ENCODE measurements at regions not wholly inside any gene's neighbourhood (a gene's known extent, or its start where the extent isn't known, plus 50 kb on each side); places are given as distances from the start of the nearest gene placed in this dataset.

GRCh38 chr5:106420102-106420501 is 1250.6 kb downstream of the EFNA5 start:
- H3K4me3 ChIP-seq (ENCODE audit: low read length), result no peak overlapping the region
- no peaks in the 10 kb centered on the region for H3K79me2 ChIP-seq (ENCODE audit: control insufficient read depth, insufficient read depth, low read length)
- H3K4me1 ChIP-seq (ENCODE audit: control insufficient read depth, low read depth, low read length), result no peaks in the 10 kb centered on the region
- no peak overlapping the region for H2AK5ac ChIP-seq (ENCODE audit: low read length)
- H3K79me1 ChIP-seq (ENCODE audit: low read length), result no peaks in the 10 kb centered on the region
- H2BK120ac ChIP-seq (ENCODE audit: low read depth, low read length), result no peak overlapping the region
- no peak overlapping the region for H3K4me2 ChIP-seq (ENCODE audit: low read length)
- H2BK5ac ChIP-seq (ENCODE audit: low read length), result no peak overlapping the region
- 100% methylated on average over 3 of the region's 4 CpGs for WGBS (ENCODE audit: extremely low coverage, insufficient coverage, low lambda C conversion rate)
- no peak overlapping the region for H2BK15ac ChIP-seq (replicated peaks; ENCODE audit: low read depth)
- no peak overlapping the region for H3K27ac ChIP-seq (ENCODE audit: low read depth, low read length)
- H3K27me3 ChIP-seq (ENCODE audit: insufficient read depth, low read length, poor library complexity), result no peaks in the 10 kb centered on the region
- no peak overlapping the region for H3K56ac ChIP-seq (ENCODE audit: low read length)
- H4K5ac ChIP-seq (ENCODE audit: low read length), result no peak overlapping the region
- H3K9ac ChIP-seq (ENCODE audit: low read length), result no peak overlapping the region
- no peaks in the 10 kb centered on the region for H3K36me3 ChIP-seq (ENCODE audit: control insufficient read depth, insufficient read depth, low read length)
- no peak overlapping the region for H3K4ac ChIP-seq (ENCODE audit: low read depth, low read length)
- no peak overlapping the region for H3K18ac ChIP-seq (ENCODE audit: low read length)
- H3K23ac ChIP-seq (ENCODE audit: low read length), result no peak overlapping the region
- H4K8ac ChIP-seq (ENCODE audit: low read depth, low read length), result no peak overlapping the region
- DNase-seq, result no peak

- no CpG with 5 or more reads among the region's 2 CpGs for WGBS (ENCODE audit: extremely low coverage, insufficient coverage, low lambda C conversion rate)
- H2BK15ac ChIP-seq (replicated peaks; ENCODE audit: low read depth), result no peak overlapping the region
- no peaks in the 10 kb centered on the region for H3K27me3 ChIP-seq (ENCODE audit: insufficient read depth, low read length, poor library complexity)
- no peak overlapping the region for H4K5ac ChIP-seq (ENCODE audit: low read length)
- no peak overlapping the region for H2BK120ac ChIP-seq (ENCODE audit: low read depth, low read length)
- H3K23ac ChIP-seq (ENCODE audit: low read length), result no peak overlapping the region
- no peak for DNase-seq
- H3K9ac ChIP-seq (ENCODE audit: low read length), result no peak overlapping the region
- H3K4me3 ChIP-seq (ENCODE audit: low read length), result no peak overlapping the region
- H3K36me3 ChIP-seq (ENCODE audit: control insufficient read depth, insufficient read depth, low read length), result no peaks in the 10 kb centered on the region
- no peak overlapping the region for H3K4me2 ChIP-seq (ENCODE audit: low read length)
- H3K27ac ChIP-seq (ENCODE audit: low read depth, low read length), result no peak overlapping the region
- H3K4ac ChIP-seq (ENCODE audit: low read depth, low read length), result no peak overlapping the region
- H3K56ac ChIP-seq (ENCODE audit: low read length), result no peak overlapping the region
- no peaks in the 10 kb centered on the region for H3K79me2 ChIP-seq (ENCODE audit: control insufficient read depth, insufficient read depth, low read length)
- no peak overlapping the region for H3K18ac ChIP-seq (ENCODE audit: low read length)
- no peak overlapping the region for H4K8ac ChIP-seq (ENCODE audit: low read depth, low read length)
- H3K4me1 ChIP-seq (ENCODE audit: control insufficient read depth, low read depth, low read length), result no peaks in the 10 kb centered on the region
- no peaks in the 10 kb centered on the region for H3K79me1 ChIP-seq (ENCODE audit: low read length)
- H2BK5ac ChIP-seq (ENCODE audit: low read length), result no peak overlapping the region
- H2AK5ac ChIP-seq (ENCODE audit: low read length), result no peak overlapping the region
These were observed 1252.5 kb downstream of the EFNA5 start for GRCh38 chr5:106418196-106418595.

GRCh38 chr5:106417566-106417965 is 1253.2 kb downstream of the EFNA5 start:
- H3K27ac ChIP-seq (ENCODE audit: low read depth, low read length), result no peak overlapping the region
- H3K27me3 ChIP-seq (ENCODE audit: insufficient read depth, low read length, poor library complexity), result no peaks in the 10 kb centered on the region
- no peak overlapping the region for H3K4ac ChIP-seq (ENCODE audit: low read depth, low read length)
- H3K18ac ChIP-seq (ENCODE audit: low read length), result no peak overlapping the region
- no peak overlapping the region for H4K8ac ChIP-seq (ENCODE audit: low read depth, low read length)
- H2BK5ac ChIP-seq (ENCODE audit: low read length), result no peak overlapping the region
- no peak overlapping the region for H4K5ac ChIP-seq (ENCODE audit: low read length)
- H3K56ac ChIP-seq (ENCODE audit: low read length), result no peak overlapping the region
- no peaks in the 10 kb centered on the region for H3K36me3 ChIP-seq (ENCODE audit: control insufficient read depth, insufficient read depth, low read length)
- DNase-seq, result no peak
- no peak overlapping the region for H3K4me3 ChIP-seq (ENCODE audit: low read length)
- H3K4me2 ChIP-seq (ENCODE audit: low read length), result no peak overlapping the region
- no peak overlapping the region for H3K23ac ChIP-seq (ENCODE audit: low read length)
- no peaks in the 10 kb centered on the region for H3K79me2 ChIP-seq (ENCODE audit: control insufficient read depth, insufficient read depth, low read length)
- 100% methylated on average over 3 of the region's 6 CpGs for WGBS (ENCODE audit: extremely low coverage, insufficient coverage, low lambda C conversion rate)
- H2BK120ac ChIP-seq (ENCODE audit: low read depth, low read length), result no peak overlapping the region
- no peak overlapping the region for H2BK15ac ChIP-seq (replicated peaks; ENCODE audit: low read depth)
- no peaks in the 10 kb centered on the region for H3K4me1 ChIP-seq (ENCODE audit: control insufficient read depth, low read depth, low read length)
- H3K9ac ChIP-seq (ENCODE audit: low read length), result no peak overlapping the region
- no peaks in the 10 kb centered on the region for H3K79me1 ChIP-seq (ENCODE audit: low read length)
- H2AK5ac ChIP-seq (ENCODE audit: low read length), result no peak overlapping the region

GRCh38 chr5:106417163-106417562 is 1253.6 kb downstream of the EFNA5 start:
- H3K79me1 ChIP-seq (ENCODE audit: low read length), result no peaks in the 10 kb centered on the region
- no CpG with 5 or more reads among the region's 22 CpGs for WGBS (ENCODE audit: extremely low coverage, insufficient coverage, low lambda C conversion rate)

GRCh38 chr5:106415541-106415940 is 1255.2 kb downstream of the EFNA5 start:
- H3K4ac ChIP-seq (ENCODE audit: low read depth, low read length), result no peak overlapping the region
- no CpG with 5 or more reads among the region's 4 CpGs for WGBS (ENCODE audit: extremely low coverage, insufficient coverage, low lambda C conversion rate)
- no peak for DNase-seq

More at GRCh38 chr5:106417163-106417562, 1253.6 kb downstream of the EFNA5 start:
- Histone ChIP-seq H2BK5ac (ENCODE audit: low read length) (no peak overlapping the region), H3K9ac (ENCODE audit: low read length) (no peak overlapping the region), H3K23ac (ENCODE audit: low read length) (no peak overlapping the region), H4K5ac (ENCODE audit: low read length) (no peak overlapping the region), H3K79me2 (ENCODE audit: control insufficient read depth, insufficient read depth, low read length) (no peaks in the 10 kb centered on the region), H3K18ac (ENCODE audit: low read length) (no peak overlapping the region), H3K4ac (ENCODE audit: low read depth, low read length) (no peak overlapping the region), H3K56ac (ENCODE audit: low read length) (no peak overlapping the region), H2AK5ac (ENCODE audit: low read length) (no peak overlapping the region), H2BK15ac (replicated peaks; ENCODE audit: low read depth) (no peak overlapping the region), H2BK120ac (ENCODE audit: low read depth, low read length) (no peak overlapping the region), H3K27me3 (ENCODE audit: insufficient read depth, low read length, poor library complexity) (no peaks in the 10 kb centered on the region), H3K4me1 (ENCODE audit: control insufficient read depth, low read depth, low read length) (no peaks in the 10 kb centered on the region), H4K8ac (ENCODE audit: low read depth, low read length) (no peak overlapping the region), H3K4me3 (ENCODE audit: low read length) (no peak overlapping the region), H3K27ac (ENCODE audit: low read depth, low read length) (no peak overlapping the region), H3K4me2 (ENCODE audit: low read length) (no peak overlapping the region), H3K36me3 (ENCODE audit: control insufficient read depth, insufficient read depth, low read length) (no peaks in the 10 kb centered on the region)
- DNase-seq, result no peak

GRCh38 chr5:106414342-106414741 is 1256.4 kb downstream of the EFNA5 start:
- no peak overlapping the region for H3K18ac ChIP-seq (ENCODE audit: low read length)

More at GRCh38 chr5:106415541-106415940, 1255.2 kb downstream of the EFNA5 start:
- Histone ChIP-seq H2AK5ac (ENCODE audit: low read length) (no peak overlapping the region), H3K36me3 (ENCODE audit: control insufficient read depth, insufficient read depth, low read length) (no peaks in the 10 kb centered on the region), H3K4me1 (ENCODE audit: control insufficient read depth, low read depth, low read length) (no peaks in the 10 kb centered on the region), H3K56ac (ENCODE audit: low read length) (no peak overlapping the region), H3K9ac (ENCODE audit: low read length) (no peak overlapping the region), H3K79me1 (ENCODE audit: low read length) (no peaks in the 10 kb centered on the region), H3K23ac (ENCODE audit: low read length) (no peak overlapping the region), H3K79me2 (ENCODE audit: control insufficient read depth, insufficient read depth, low read length) (no peaks in the 10 kb centered on the region), H3K27me3 (ENCODE audit: insufficient read depth, low read length, poor library complexity) (no peaks in the 10 kb centered on the region), H3K4me3 (ENCODE audit: low read length) (no peak overlapping the region), H3K27ac (ENCODE audit: low read depth, low read length) (no peak overlapping the region), H2BK120ac (ENCODE audit: low read depth, low read length) (no peak overlapping the region), H2BK5ac (ENCODE audit: low read length) (no peak overlapping the region), H3K18ac (ENCODE audit: low read length) (no peak overlapping the region), H4K5ac (ENCODE audit: low read length) (no peak overlapping the region), H4K8ac (ENCODE audit: low read depth, low read length) (no peak overlapping the region), H2BK15ac (replicated peaks; ENCODE audit: low read depth) (no peak overlapping the region), H3K4me2 (ENCODE audit: low read length) (no peak overlapping the region)

More at GRCh38 chr5:106414342-106414741, 1256.4 kb downstream of the EFNA5 start:
- no peak overlapping the region for H2BK15ac ChIP-seq (replicated peaks; ENCODE audit: low read depth)
- no peaks in the 10 kb centered on the region for H3K79me2 ChIP-seq (ENCODE audit: control insufficient read depth, insufficient read depth, low read length)
- H3K79me1 ChIP-seq (ENCODE audit: low read length), result no peaks in the 10 kb centered on the region
- no peak overlapping the region for H4K8ac ChIP-seq (ENCODE audit: low read depth, low read length)
- DNase-seq, result no peak
- H3K56ac ChIP-seq (ENCODE audit: low read length), result no peak overlapping the region
- H4K5ac ChIP-seq (ENCODE audit: low read length), result no peak overlapping the region
- no peak overlapping the region for H2BK120ac ChIP-seq (ENCODE audit: low read depth, low read length)
- H3K4me3 ChIP-seq (ENCODE audit: low read length), result no peak overlapping the region
- no peaks in the 10 kb centered on the region for H3K27me3 ChIP-seq (ENCODE audit: insufficient read depth, low read length, poor library complexity)
- H3K36me3 ChIP-seq (ENCODE audit: control insufficient read depth, insufficient read depth, low read length), result no peaks in the 10 kb centered on the region
- no peak overlapping the region for H2AK5ac ChIP-seq (ENCODE audit: low read length)
- H3K9ac ChIP-seq (ENCODE audit: low read length), result no peak overlapping the region
- H3K4me2 ChIP-seq (ENCODE audit: low read length), result no peak overlapping the region
- H3K23ac ChIP-seq (ENCODE audit: low read length), result no peak overlapping the region
- no CpG with 5 or more reads among the region's 2 CpGs for WGBS (ENCODE audit: extremely low coverage, insufficient coverage, low lambda C conversion rate)
- H3K4ac ChIP-seq (ENCODE audit: low read depth, low read length), result no peak overlapping the region
- no peaks in the 10 kb centered on the region for H3K4me1 ChIP-seq (ENCODE audit: control insufficient read depth, low read depth, low read length)
- H2BK5ac ChIP-seq (ENCODE audit: low read length), result no peak overlapping the region
- no peak overlapping the region for H3K27ac ChIP-seq (ENCODE audit: low read depth, low read length)
